H9 (cell line): ENCODE measurements at regions not wholly inside any gene's neighbourhood (a gene's known extent, or its start where the extent isn't known, plus 50 kb on each side); places are given as distances from the start of the nearest gene placed in this dataset.

Experiments used
- DNase-seq: peaks from one replicate; pipeline ENCODE4 v3.0.0-alpha.2; 2017
- H2AFZ ChIP-seq: one replicate; pipeline ENCODE4 v1.6.1; 2013; ENCODE audit warnings: mild to moderate bottlenecking, low read length, control low read depth, moderate library complexity
- H2AK5ac ChIP-seq: 2 replicates; pipeline ENCODE4 v1.6.1; 2013; ENCODE audit warnings: low read length, control low read depth, mixed read lengths; ENCODE audit not compliant: insufficient read length
- H2BK120ac ChIP-seq: one replicate; pipeline ENCODE4 v1.6.1; 2013; ENCODE audit warnings: low read depth, mild to moderate bottlenecking, low read length, control low read depth, inconsistent platforms; ENCODE audit not compliant: poor library complexity, severe bottlenecking
- H2BK12ac ChIP-seq: 2 replicates; pipeline ENCODE4 v1.6.1; 2013; ENCODE audit warnings: low read length, control low read depth, mixed read lengths, low read depth; ENCODE audit not compliant: insufficient read length
- H2BK15ac ChIP-seq: 2 replicates; pipeline ENCODE4 v1.6.1; 2013; ENCODE audit warnings: low read depth, low read length, control low read depth
- H2BK20ac ChIP-seq: one replicate; pipeline ENCODE4 v1.6.1; 2013; ENCODE audit warnings: low read depth, mild to moderate bottlenecking, low read length, control low read depth, inconsistent platforms; ENCODE audit not compliant: poor library complexity, severe bottlenecking
- H2BK5ac ChIP-seq: 2 replicates; pipeline ENCODE4 v1.6.1; 2013; ENCODE audit warnings: low read length, control low read depth, mixed read lengths; ENCODE audit not compliant: insufficient read length
- H3K14ac ChIP-seq: 2 replicates; pipeline ENCODE4 v1.6.1; 2013; ENCODE audit warnings: low read length, control low read depth; ENCODE audit not compliant: insufficient read depth
- H3K18ac ChIP-seq: 2 replicates; pipeline ENCODE4 v1.6.1; 2013; ENCODE audit warnings: low read depth, mild to moderate bottlenecking, mixed read lengths, low read length, control low read depth; ENCODE audit not compliant: insufficient read length
- H3K23ac ChIP-seq: 2 replicates; pipeline ENCODE4 v1.6.1; 2013; ENCODE audit warnings: low read length, control low read depth, mixed read lengths, low read depth; ENCODE audit not compliant: insufficient read length
- H3K23me2 ChIP-seq: 2 replicates; pipeline ENCODE4 v1.6.1; 2013; ENCODE audit warnings: low read depth, mild to moderate bottlenecking, mixed read lengths, low read length, control low read depth; ENCODE audit not compliant: insufficient read length, poor library complexity, severe bottlenecking
- H3K27ac ChIP-seq: 2 replicates; pipeline ENCODE4 v1.5.1; 2013; ENCODE audit warnings: low read length, control low read depth, mixed read lengths, low read depth; ENCODE audit not compliant: insufficient read length
- H3K27me3 ChIP-seq: 2 replicates; pipeline ENCODE4 v1.6.1; 2013; ENCODE audit warnings: low read length, control low read depth, inconsistent platforms; ENCODE audit not compliant: insufficient read depth
- H3K4ac ChIP-seq: 2 replicates; pipeline ENCODE4 v1.6.1; 2013; ENCODE audit warnings: low read depth, mild to moderate bottlenecking, control low read depth, inconsistent platforms, low read length, moderate library complexity
- H3K4me1 ChIP-seq: 2 replicates; pipeline ENCODE4 v1.6.1; 2013; ENCODE audit warnings: low read length, control low read depth, inconsistent platforms; ENCODE audit not compliant: insufficient read depth
- H3K4me2 ChIP-seq: 2 replicates; pipeline ENCODE4 v1.6.1; 2013; ENCODE audit warnings: low read length, control low read depth, mixed read lengths; ENCODE audit not compliant: insufficient read length, insufficient read depth
- H3K56ac ChIP-seq: 2 replicates; pipeline ENCODE4 v1.6.1; 2013; ENCODE audit warnings: low read depth, mild to moderate bottlenecking, mixed read lengths, low read length, control low read depth; ENCODE audit not compliant: insufficient read length
- H3K79me1 ChIP-seq: 2 replicates; pipeline ENCODE4 v1.6.1; 2013; ENCODE audit warnings: low read depth, mild to moderate bottlenecking, moderate library complexity, low read length, control low read depth, inconsistent platforms; ENCODE audit not compliant: insufficient read depth, poor library complexity, severe bottlenecking
- H3K79me2 ChIP-seq: 2 replicates; pipeline ENCODE4 v1.6.1; 2013; ENCODE audit warnings: low read length, control low read depth, inconsistent platforms; ENCODE audit not compliant: insufficient read depth
- H3K9ac ChIP-seq: 2 replicates; pipeline ENCODE4 v1.6.1; 2013; ENCODE audit warnings: low read length, control low read depth, mixed read lengths; ENCODE audit not compliant: insufficient read length; ENCODE audit errors: extremely low read depth
- H3K9me3 ChIP-seq: one replicate; pipeline ENCODE4 v1.6.1; 2013; ENCODE audit warnings: low read depth, low read length, inconsistent platforms; ENCODE audit not compliant: control insufficient read depth
- H3T11ph ChIP-seq: one replicate; pipeline ENCODE4 v1.6.1; 2013; ENCODE audit warnings: mild to moderate bottlenecking, low read length, control low read depth, inconsistent platforms
- H4K20me1 ChIP-seq: one replicate; pipeline ENCODE4 v1.6.1; 2013; ENCODE audit not compliant: control insufficient read depth, insufficient read length, insufficient read depth
- H4K5ac ChIP-seq: 2 replicates; pipeline ENCODE4 v1.6.1; 2013; ENCODE audit warnings: low read depth, mild to moderate bottlenecking, mixed read lengths, low read length, control low read depth; ENCODE audit not compliant: insufficient read length
- H4K8ac ChIP-seq: replicated peaks from 2 replicates; pipeline ENCODE4 v1.6.1; 2013; ENCODE audit warnings: low read length, control low read depth, mixed read lengths, low read depth; ENCODE audit not compliant: insufficient read length
- H4K91ac ChIP-seq: 2 replicates; pipeline ENCODE4 v1.6.1; 2013; ENCODE audit warnings: low read depth, mild to moderate bottlenecking, moderate library complexity, mixed read lengths, low read length, control low read depth; ENCODE audit not compliant: insufficient read length
- H3K27ac Mint-ChIP-seq, 3 experiments: 2 replicates in 2 of 3; 3 replicates in 1 of 3; pipeline ENCODE4 v1.8.0; 2020 to 2021; ENCODE audit warnings: mixed read lengths in 3 of 3, mild to moderate bottlenecking in 1 of 3, moderate library complexity in 1 of 3
- H3K27me3 Mint-ChIP-seq: 2 replicates; pipeline ENCODE4 v1.8.0; 2021; ENCODE audit warnings: low read depth, mild to moderate bottlenecking, moderate library complexity, mixed read lengths
- H3K36me3 Mint-ChIP-seq, 3 experiments: 2 replicates in 2 of 3; 3 replicates in 1 of 3; pipeline ENCODE4 v1.8.0; 2020 to 2021; ENCODE audit warnings: low read depth in 3 of 3, mixed read lengths in 3 of 3; ENCODE audit not compliant: insufficient read depth in 1 of 3
- H3K4me1 Mint-ChIP-seq, 2 experiments: 2 replicates each; pipeline ENCODE4 v1.8.0; 2020; ENCODE audit warnings: mixed read lengths in 2 of 2
- H3K4me3 Mint-ChIP-seq, 2 experiments: 2 replicates in 1 of 2; 3 replicates in 1 of 2; pipeline ENCODE4 v1.8.0; 2020 to 2021; ENCODE audit warnings: mild to moderate bottlenecking in 2 of 2, mixed read lengths in 2 of 2, moderate library complexity in 1 of 2
- H3K9me3 Mint-ChIP-seq, 2 experiments: 2 replicates in 1 of 2; 3 replicates in 1 of 2; pipeline ENCODE4 v1.8.0; 2020; ENCODE audit warnings: mild to moderate bottlenecking in 2 of 2, mixed read lengths in 2 of 2, moderate library complexity in 1 of 2
- WGBS: extraction: QIAGEN DNeasy Blood & Tissue Kit; methylation state at CpG from one replicate; pipeline ENCODE4 v1.1.7; 2013; ENCODE audit warnings: missing lambda C conversion rate, low lambda C conversion rate, mixed read lengths; ENCODE audit not compliant: insufficient read length; ENCODE audit errors: extremely low coverage; 5-methylcytosine and 5-hydroxymethylcytosine counted together
- TF ChIP-seq, protein P1 (sequence below): fragments of 200-600 bp; sonication (generic); conservative IDR thresholded peaks from 3 replicates; pipeline ENCODE4 v1.8.0; 2021; ENCODE audit warnings: antibody characterized with exemption, mild to moderate bottlenecking

GRCh38 chr6:167565388-167565787 is 240.5 kb downstream of the TTLL2 start:
- H4K5ac ChIP-seq, result no peak overlapping the region
- no peak overlapping the region for H2BK120ac ChIP-seq
- H2BK12ac ChIP-seq, result no peak overlapping the region
- no peak overlapping the region for H3K56ac ChIP-seq
- no peaks in the 10 kb centered on the region for H4K20me1 ChIP-seq
- no peak overlapping the region for H3T11ph ChIP-seq
- Mint-ChIP-seq H3K4me3 (no peak overlapping the region), H3K9me3 (no peaks in the 10 kb centered on the region), H3K27me3 (peaks cover 11% of the 10 kb centered on the region), H3K36me3 (no peaks in the 10 kb centered on the region), H3K4me1 (peaks cover 0 to 3% of the 10 kb centered on the region in 2 experiments; a peak in 2 of 4 replicates), H3K27ac (no peak overlapping the region)
- H3K4ac ChIP-seq, result no peak overlapping the region
- no peak overlapping the region for H4K8ac ChIP-seq
- TF ChIP-seq, protein P1, sequence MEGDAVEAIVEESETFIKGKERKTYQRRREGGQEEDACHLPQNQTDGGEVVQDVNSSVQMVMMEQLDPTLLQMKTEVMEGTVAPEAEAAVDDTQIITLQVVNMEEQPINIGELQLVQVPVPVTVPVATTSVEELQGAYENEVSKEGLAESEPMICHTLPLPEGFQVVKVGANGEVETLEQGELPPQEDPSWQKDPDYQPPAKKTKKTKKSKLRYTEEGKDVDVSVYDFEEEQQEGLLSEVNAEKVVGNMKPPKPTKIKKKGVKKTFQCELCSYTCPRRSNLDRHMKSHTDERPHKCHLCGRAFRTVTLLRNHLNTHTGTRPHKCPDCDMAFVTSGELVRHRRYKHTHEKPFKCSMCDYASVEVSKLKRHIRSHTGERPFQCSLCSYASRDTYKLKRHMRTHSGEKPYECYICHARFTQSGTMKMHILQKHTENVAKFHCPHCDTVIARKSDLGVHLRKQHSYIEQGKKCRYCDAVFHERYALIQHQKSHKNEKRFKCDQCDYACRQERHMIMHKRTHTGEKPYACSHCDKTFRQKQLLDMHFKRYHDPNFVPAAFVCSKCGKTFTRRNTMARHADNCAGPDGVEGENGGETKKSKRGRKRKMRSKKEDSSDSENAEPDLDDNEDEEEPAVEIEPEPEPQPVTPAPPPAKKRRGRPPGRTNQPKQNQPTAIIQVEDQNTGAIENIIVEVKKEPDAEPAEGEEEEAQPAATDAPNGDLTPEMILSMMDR, result no peak
- H3K9me3 ChIP-seq, result no peaks in the 10 kb centered on the region
- no peak for DNase-seq
- H2BK20ac ChIP-seq, result no peak overlapping the region
- no peak overlapping the region for H3K9ac ChIP-seq
- H3K23me2 ChIP-seq, result no peaks in the 10 kb centered on the region
- H3K27ac ChIP-seq, result no peak overlapping the region
- no peak overlapping the region for H2BK5ac ChIP-seq
- no peak overlapping the region for H3K18ac ChIP-seq
- H2AK5ac ChIP-seq, result no peak overlapping the region
- no peak overlapping the region for H2BK15ac ChIP-seq
- H3K23ac ChIP-seq, result no peak overlapping the region
- H3K79me1 ChIP-seq, result no peaks in the 10 kb centered on the region
- H3K14ac ChIP-seq, result no peak overlapping the region
- no peaks in the 10 kb centered on the region for H3K27me3 ChIP-seq
- H4K91ac ChIP-seq, result no peak overlapping the region
- H3K79me2 ChIP-seq, result no peaks in the 10 kb centered on the region
- H2AFZ ChIP-seq, result no peak overlapping the region
- no peak overlapping the region for H3K4me2 ChIP-seq
- WGBS, result no CpG with 5 or more reads among the region's 3 CpGs
- no peaks in the 10 kb centered on the region; the same call in 1 of the 2 replicates for H3K4me1 ChIP-seq
